GM19463 (cell line): ENCODE measurements at regions not wholly inside any gene's neighbourhood (a gene's known extent, or its start where the extent isn't known, plus 50 kb on each side); places are given as distances from the start of the nearest gene placed in this dataset.
"Not testable (repeated sequence)": the region's sequence is repeated elsewhere in the genome, so short reads cannot be mapped to it uniquely, and the experiment has no call there.

Source experiments
- ATAC-seq: cut with Tn5 transposase; IDR thresholded peaks from one replicate; pipeline ENCODE4 v1.9.1; 2021; ENCODE audit warnings: mild to moderate bottlenecking, moderate library complexity; ENCODE audit not compliant: unreplicated experiment

DNA sequence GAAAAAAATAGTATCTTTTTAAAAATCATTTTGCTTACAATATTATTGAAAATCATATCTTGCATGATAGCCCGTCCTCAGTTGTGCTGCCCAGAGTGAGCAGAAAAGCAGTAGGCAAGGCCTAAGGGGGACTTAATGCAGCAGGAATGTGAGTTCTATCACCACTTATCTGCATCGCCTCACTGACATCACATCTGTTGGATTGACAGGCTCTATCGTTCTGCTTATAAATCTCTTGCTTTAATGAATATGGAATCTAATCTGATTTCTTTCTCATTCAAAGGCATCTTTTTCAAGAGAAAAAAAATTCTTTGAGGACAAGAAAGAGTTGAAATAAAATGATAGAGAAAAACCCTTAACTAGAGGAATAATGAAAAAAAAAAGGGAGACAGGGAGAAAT, 249.9 kb downstream of the PAPSS1 start:
- no peak for ATAC-seq

DNA sequence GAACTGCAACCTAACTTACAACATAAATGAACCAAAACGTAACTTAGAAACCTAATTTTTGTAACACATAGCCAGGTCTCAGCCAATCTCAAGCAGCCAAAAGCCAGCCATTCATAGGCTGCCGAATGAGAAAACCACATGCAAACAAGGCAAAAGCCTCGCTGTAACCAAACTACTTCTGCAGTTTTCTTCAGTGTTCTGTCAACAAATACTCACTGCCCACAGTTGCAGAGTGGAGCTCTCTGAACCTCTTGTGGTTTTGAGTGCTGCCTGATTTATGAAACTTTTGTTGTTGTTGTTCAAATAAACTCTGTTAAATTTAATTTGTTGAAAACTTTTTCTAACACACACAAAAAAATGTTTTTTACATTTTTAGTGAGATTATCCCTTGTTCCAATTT, 251.2 kb downstream of the PAPSS1 start:
- no peak for ATAC-seq

GRCh38 chr4:107468156-107468555, 251.9 kb downstream of the PAPSS1 start:
- ATAC-seq: no peak

- ATAC-seq: no peak
These were observed 252.6 kb downstream of the PAPSS1 start for GRCh38 chr4:107467461-107467860.

DNA sequence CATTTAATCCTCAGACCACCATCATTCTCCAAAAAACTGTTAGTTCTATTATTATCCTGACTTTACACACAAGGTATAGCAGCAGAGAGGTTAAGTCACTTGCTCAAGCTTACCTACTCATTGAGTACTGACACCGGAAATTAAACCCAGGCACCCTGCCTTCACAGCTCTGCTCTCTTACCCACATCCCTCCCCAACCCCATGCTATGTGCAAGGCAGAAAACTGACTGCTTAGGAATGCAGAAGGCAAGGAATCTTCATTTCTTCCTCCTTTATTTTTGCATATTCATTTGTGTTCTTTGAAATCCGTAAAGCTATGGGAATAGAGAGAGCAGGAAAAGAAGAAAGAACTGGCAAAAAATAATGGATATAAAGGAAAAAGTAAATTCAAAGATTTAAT, 261.8 kb downstream of the PAPSS1 start:
- ATAC-seq: no peak

- no peak for ATAC-seq
These were observed 266.0 kb downstream of the PAPSS1 start for GRCh38 chr4:107453987-107454386.

DNA sequence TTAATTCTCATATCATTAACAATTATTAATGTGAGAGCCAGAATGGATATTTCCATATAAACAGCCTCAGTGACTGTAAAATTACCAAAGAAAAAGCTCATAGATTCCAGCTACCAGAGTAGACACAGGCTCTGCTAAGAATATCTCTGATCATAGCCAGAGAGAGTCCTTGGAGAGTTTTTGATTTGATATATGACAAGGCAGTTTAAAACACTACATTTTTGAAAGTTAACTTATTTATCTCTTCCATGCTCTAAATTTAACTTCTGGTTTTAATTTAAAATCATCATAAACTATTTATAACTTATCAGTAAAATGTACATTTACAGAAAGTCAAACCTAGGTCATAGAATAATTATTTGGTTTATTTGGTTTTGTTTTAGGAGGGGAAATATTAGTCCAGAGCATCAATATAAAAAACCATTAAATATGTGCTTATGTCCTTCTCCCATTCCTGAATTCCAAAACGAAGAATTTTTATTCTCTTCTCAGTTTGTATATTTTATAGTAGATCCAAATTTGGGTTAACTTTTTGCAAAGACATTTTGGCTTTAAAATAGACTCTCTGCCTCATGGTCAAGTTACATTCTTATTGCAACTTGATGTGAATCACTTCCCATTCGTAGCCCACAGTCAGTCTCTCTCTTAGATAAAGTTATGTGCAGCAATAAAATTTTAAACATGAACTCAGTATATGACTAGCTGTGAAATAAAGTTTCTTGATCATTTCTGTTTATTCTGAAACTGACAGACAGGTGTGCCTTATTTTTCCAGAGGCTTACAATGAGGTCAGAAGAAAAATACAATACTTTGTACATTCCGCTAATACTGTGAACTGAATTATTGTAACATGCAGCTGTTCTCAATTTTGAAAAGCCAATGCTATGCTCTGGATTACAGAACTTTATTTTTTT, 267.1 kb downstream of the PAPSS1 start:
- no peak for ATAC-seq

DNA sequence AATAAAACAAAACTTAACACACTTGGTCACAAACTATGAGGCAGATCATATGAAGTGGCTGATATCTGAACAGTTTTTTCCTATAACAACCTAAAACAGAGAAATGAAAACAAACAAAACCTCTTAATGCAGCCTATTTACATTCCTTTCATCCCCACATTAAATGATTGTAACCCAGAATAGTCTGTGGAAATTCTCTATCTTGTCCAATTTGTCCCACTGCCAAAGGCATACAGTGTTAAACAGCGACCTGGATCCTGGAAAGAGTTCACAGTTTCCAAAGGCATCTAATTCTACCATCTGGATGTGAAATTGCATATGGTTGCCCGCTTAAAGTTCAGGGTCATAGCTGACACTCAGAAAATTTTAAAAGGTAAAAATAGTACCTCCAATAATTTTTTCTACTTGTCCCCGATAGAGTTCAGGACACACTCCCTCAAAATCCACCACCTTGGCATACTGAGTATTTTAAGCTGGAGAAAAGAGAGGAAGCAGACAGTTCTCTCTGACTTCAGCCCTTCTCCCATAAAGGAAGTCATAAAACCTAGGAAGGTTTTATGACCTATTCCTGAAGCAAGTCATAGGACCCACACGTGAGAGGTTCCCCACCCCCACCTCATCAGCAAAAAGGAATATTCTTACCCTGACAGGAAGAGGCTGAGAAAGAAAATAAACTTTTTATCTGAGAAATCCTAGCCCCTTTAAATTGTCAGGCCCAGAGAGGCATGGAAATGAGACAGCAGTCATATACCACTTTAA, 270.2 kb downstream of the PAPSS1 start:
- ATAC-seq: no peak

DNA sequence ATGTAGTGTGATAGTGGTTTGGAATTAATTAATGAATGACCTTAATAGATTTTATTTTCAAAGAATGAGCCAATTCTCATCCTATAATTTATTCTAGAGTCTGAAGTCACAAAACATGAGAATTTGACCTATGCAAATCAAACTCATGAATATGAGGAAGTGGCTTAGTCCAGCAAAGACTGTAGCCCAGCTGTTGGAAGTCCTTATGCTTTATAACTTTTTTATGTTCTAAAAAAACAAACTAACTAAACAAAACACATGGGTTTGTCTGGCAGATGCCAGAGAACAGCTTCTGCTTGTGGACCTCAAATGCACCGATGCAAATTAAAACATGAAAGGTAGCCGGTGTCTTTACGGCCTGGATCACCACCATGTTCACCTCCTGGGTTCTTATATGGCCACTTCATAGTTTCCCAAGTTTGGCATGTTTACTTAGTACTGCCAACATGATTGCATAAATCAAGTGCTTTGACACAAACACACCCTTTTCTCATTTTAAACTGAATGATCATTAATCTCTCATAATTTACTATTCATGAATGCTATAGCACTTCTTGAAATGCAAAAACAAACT, 277.4 kb downstream of the PAPSS1 start:
- no peak for ATAC-seq

- no peak for ATAC-seq
These were observed 280.6 kb downstream of the PAPSS1 start for GRCh38 chr4:107439401-107439800.

DNA sequence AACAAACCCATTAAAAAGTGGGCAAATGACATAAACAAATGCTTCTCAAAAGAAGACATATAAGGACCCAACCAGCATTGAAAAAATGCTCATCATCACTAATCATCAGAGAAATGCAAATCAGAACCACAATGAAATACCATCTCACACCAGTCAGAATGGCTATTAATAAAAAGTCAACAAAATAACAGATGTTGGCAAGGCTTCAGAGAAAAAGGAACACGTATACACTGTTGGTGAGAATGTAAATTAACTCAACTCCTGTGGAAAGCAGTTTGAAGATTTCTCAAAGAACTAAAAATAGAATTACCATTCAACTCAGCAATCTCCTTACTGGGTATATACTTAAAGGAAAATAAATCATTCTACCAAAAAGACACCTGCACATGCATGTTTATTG, 283.6 kb downstream of the PAPSS1 start:
- ATAC-seq: not testable (repeated sequence)

DNA sequence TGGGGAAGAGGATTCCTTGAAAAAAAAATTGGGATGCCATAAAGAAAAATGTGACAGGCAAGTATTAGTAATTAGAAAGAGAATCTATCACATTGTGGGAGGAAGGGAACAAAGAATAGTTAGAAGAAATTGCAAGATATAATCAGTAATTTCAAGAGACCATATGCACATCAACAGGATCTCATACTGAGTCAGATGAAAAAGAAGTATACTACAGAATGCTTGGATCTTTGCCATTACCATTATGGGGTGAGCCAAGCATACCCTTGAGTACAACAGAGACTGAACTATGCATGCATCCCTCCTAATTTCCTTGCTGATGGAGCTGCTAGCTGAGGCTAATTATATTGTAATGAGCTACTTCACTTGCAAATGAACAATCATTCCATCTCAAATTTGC, 287.6 kb downstream of the PAPSS1 start:
- ATAC-seq: no peak

- ATAC-seq: no peak
These were observed 296.2 kb downstream of the PAPSS1 start for GRCh38 chr4:107423677-107424405.

DNA sequence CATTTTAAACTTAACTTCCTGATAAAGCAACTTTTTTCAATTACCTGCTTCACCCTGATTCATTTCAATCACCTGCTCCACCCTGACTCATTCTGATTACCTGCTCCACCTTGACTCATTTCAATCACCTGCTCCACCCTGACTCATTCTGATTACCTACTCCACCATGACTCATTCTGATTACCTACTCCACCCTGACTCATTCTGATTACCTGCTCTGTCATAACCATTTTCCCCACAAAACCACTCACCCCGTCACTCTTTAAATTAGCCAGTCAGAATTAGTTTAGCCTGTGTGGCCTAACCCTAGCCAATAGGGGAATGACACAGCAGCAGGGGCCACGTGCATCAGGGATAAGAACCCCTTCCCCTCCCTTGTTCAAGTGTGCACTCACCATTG, 300.5 kb downstream of the PAPSS1 start:
- ATAC-seq: not testable (repeated sequence)

- ATAC-seq: no peak
These were observed 301.0 kb downstream of the PAPSS1 start for GRCh38 chr4:107419052-107419451.

GRCh38 chr4:107415490-107415889, 304.5 kb downstream of the PAPSS1 start:
- not testable (repeated sequence) for ATAC-seq

DNA sequence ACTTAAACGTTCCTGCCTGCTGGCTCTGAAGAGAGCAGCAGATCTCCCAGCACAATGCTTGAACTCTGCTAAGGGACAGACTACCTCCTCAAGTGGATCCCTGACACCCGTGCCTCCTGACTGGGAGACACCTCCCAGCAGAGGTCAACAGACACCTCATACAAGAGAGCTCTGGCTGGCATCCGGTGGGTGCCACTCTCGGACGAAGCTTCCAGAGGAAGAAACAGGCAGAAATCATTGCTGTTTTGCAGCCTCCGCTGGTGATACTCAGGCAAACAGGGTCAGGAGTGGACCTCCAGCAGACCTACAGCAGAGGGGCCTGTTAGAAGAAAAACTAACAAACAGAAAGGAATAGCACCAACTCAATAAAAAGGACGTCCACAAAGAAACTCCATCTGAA, 310.2 kb downstream of the PAPSS1 start:
- ATAC-seq: not testable (repeated sequence)

DNA sequence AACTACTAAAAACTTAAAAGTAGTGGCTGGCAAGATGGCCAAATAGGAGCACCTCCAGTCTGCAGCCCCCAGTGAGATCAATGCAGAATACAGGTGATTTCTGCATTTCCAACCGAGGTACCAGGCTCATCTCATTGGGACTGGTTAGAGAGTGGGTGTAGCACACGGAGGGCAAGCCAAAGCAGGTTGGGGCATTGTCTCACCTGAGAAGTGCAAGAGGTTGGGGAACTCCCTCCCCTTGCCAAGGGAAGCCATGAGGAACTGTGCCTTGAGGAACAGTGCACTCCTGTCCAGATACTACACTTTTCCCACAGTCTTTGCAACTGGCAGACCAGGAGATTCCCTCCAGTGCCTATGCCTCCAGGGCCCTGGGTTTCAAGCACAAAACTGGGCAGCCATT, 311.1 kb downstream of the PAPSS1 start:
- ATAC-seq: no peak

GRCh38 chr4:107404591-107405300, 315.3 kb downstream of the PAPSS1 start:
- ATAC-seq: no peak

GRCh38 chr4:107402291-107402690, 317.7 kb downstream of the PAPSS1 start:
- no peak for ATAC-seq
